Stomach (tissue), 8 donors: ENCODE measurements at regions not wholly inside any gene's neighbourhood (a gene's known extent, or its start where the extent isn't known, plus 50 kb on each side); places are given as distances from the start of the nearest gene placed in this dataset.

ENCODE experiments used
- DNase-seq, 2 donors: peaks; one replicate each; pipeline versions ENCODE4 v3.0.0 to v3.0.0-alpha.2; 2013 to 2019
- H3K27ac ChIP-seq, 5 donors: fragments of 200-600 bp in 4 of 5; sonication (generic) in 4 of 5; one replicate each; pipeline ENCODE4 v1.5.1; 2013 to 2019; ENCODE audit warnings: mild to moderate bottlenecking in 1 of 5, moderate library complexity in 1 of 5
- H3K27me3 ChIP-seq, 3 donors: fragments of 200-600 bp; sonication (generic); one replicate each; pipeline ENCODE4 v1.5.1; 2017 to 2019; ENCODE audit warnings: mixed run types in 1 of 3
- H3K36me3 ChIP-seq, 4 donors: fragments of 200-600 bp; sonication (generic); 1 replicate in 3 of 4; 2 replicates in 1 of 4; pipeline ENCODE4 v1.5.1; 2016 to 2019
- H3K4me1 ChIP-seq, 4 donors: fragments of 200-600 bp; sonication (generic); one replicate each; pipeline ENCODE4 v1.5.1; 2016 to 2019
- H3K4me3 ChIP-seq, 4 donors: fragments of 200-600 bp; sonication (generic) in 3 of 4; one replicate each; pipeline ENCODE4 v1.5.1; 2016 to 2019; ENCODE audit warnings: mild to moderate bottlenecking in 1 of 4
- H3K9me3 ChIP-seq, 4 donors: fragments of 200-600 bp; sonication (generic); one replicate each; pipeline ENCODE4 v1.5.1; 2016 to 2019
- EP300 ChIP-seq: sonication (generic); formaldehyde crosslinking; IDR thresholded peaks from one replicate; pipeline ENCODE4 v1.6.1; 2017; ENCODE audit warnings: antibody characterized with exemption
- POLR2A ChIP-seq, 4 donors: fragments of 450-650 bp; IDR thresholded peaks; one replicate each; pipeline ENCODE4 v1.6.1; 2016; ENCODE audit warnings: antibody characterized with exemption in 4 of 4, control low read depth in 2 of 4, mild to moderate bottlenecking in 1 of 4, moderate library complexity in 1 of 4
- POLR2AphosphoS5 ChIP-seq, 3 donors: sonication (generic); formaldehyde crosslinking; IDR thresholded peaks; one replicate each; pipeline ENCODE4 v1.6.1; 2016; ENCODE audit warnings: antibody characterized with exemption in 3 of 3
- WGBS, 5 donors: extraction: QIAGEN DNeasy Blood & Tissue Kit in 3 of 5; methylation state at CpG; one replicate each; pipeline versions ENCODE4 v1.1.5 to v1.1.7; 2013 to 2018; 5-methylcytosine and 5-hydroxymethylcytosine counted together
- intact Hi-C: fragments of 100-400 bp; cut with DNase I; formaldehyde crosslinking; loops from one replicate; pipeline ENCODE4 v1.15.1; 2023; ENCODE audit warnings: low total_unique reads
- TF ChIP-seq, protein P1 (sequence below), 7 experiments: fragments of 450-650 bp in 4 of 7; fragments of 200-600 bp in 3 of 7; sonication (generic) in 3 of 7; IDR thresholded peaks; one replicate each; pipeline ENCODE4 v1.5.1; 2016 to 2019; ENCODE audit warnings: antibody characterized with exemption in 7 of 7, control low read depth in 2 of 7, mild to moderate bottlenecking in 1 of 7
- donor health status: healthy with polysubstance abuse.
- donor health status: Bipolar disorder and iron deficiency.
- donor health status: healthy.

DNA sequence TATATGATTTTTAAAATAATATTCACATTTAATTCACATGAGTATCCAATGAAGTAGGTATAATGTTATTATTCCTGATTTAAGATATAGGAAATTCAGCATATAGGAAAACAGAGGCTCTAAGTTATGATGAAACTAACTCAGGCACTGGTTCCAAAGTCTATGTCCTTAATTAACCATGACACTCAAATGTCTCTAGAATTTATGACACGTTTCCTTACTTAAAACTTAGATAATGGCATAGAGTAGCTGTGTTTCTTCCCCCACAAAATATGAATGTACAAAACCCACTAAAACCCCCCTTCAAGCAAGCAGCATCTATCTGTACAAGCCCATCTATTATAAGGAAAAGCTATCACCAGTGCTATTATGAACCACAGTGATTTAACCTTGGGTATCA is 72.9 kb upstream of the CDK1 start:
- Histone ChIP-seq H3K4me3 (no peak overlapping the region), H3K9me3 (no peaks in the 10 kb centered on the region), H3K27ac (no peak overlapping the region), H3K27me3 (no peaks in the 10 kb centered on the region), H3K4me1 (peaks cover 0 to 11% (median 7%) of the 10 kb centered on the region in 4 donors), H3K36me3 (no peaks in the 10 kb centered on the region)
- TF ChIP-seq POLR2AphosphoS5 (IDR thresholded peaks at IDR 0.05) (no peak), POLR2A (IDR thresholded peaks at IDR 0.05) (no peak), EP300 (no peak)
- TF ChIP-seq, protein P1, sequence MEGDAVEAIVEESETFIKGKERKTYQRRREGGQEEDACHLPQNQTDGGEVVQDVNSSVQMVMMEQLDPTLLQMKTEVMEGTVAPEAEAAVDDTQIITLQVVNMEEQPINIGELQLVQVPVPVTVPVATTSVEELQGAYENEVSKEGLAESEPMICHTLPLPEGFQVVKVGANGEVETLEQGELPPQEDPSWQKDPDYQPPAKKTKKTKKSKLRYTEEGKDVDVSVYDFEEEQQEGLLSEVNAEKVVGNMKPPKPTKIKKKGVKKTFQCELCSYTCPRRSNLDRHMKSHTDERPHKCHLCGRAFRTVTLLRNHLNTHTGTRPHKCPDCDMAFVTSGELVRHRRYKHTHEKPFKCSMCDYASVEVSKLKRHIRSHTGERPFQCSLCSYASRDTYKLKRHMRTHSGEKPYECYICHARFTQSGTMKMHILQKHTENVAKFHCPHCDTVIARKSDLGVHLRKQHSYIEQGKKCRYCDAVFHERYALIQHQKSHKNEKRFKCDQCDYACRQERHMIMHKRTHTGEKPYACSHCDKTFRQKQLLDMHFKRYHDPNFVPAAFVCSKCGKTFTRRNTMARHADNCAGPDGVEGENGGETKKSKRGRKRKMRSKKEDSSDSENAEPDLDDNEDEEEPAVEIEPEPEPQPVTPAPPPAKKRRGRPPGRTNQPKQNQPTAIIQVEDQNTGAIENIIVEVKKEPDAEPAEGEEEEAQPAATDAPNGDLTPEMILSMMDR (IDR thresholded peaks at IDR 0.05): no peak
- WGBS, 5 donors: 84 to 94% (median 88%) methylated on average over 1 of the region's 1 CpG
- intact Hi-C loops: no loop called here
- no peak for DNase-seq

DNA sequence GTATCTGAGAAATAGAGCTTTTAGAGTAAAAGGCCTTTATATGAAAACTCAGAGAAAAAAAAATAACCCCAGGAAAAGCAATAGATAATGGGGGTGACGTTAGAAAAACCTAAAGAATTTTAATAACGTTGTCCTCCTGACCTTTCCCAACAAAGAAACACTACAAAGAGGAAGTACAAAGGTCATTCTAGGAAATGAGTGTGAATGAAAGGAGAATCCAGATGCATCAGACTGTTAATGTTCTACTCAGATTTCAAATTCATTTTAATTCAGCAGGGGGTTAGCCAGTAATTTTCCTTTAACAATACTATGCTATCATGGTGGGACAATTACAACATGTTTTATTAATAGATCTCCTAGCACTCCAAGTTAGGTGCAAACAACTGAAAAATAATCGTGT is 73.8 kb upstream of the CDK1 start:
- no peaks in the 10 kb centered on the region for H3K36me3 ChIP-seq
- no peak for TF ChIP-seq POLR2A (IDR thresholded peaks at IDR 0.05)
- H3K27ac ChIP-seq: no peak overlapping the region
- DNase-seq: peak in 1 of 2 donors; percentile 27
- H3K27me3 ChIP-seq: no peaks in the 10 kb centered on the region
- H3K4me1 ChIP-seq: peaks cover 0 to 11% (median 7%) of the 10 kb centered on the region in 4 donors
- intact Hi-C loops: no loop called here
- WGBS, 5 donors: 18 to 30% (median 22%) methylated on average over 3 of the region's 3 CpGs
- H3K4me3 ChIP-seq: no peak overlapping the region
- H3K9me3 ChIP-seq: no peaks in the 10 kb centered on the region

DNA sequence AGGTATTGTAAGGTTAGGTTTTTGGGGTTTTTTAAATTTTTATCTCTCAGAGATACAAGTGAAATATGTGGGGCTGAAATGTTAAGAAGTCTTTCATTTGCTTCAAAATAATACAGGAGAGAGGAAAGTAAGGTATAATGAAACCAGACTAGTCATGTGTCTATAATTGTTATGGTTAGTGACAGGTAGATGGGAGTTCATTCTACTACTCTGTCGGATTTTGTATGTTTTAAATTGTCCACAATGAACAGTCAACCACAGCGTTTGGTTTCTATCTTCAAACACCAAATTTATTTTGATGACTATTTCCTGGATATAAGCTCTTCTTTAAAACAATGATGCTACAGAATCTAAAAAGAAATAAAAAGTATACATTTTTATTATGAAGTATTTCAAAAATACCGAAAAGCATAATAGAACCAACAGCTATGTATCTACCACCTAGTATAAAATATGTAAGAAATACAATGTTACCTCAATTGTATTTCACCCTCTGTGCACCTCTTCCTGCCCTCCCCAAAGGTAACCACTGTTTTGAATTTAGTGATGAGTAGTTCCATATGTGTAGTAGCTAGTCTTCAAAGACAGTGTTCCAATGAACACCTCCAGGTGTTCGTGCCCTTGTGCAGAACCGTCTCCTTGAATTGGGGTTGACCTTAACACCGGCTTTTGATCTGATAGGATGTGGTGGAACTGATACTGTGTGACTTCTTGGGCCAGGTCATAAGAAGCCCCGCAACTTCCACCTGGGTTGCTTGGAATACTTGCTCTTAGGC is 74.8 kb upstream of the CDK1 start:
- 80 to 86% (median 83%) methylated on average over 7 of the region's 7 CpGs for WGBS, 5 donors
- intact Hi-C loops: no loop called here

DNA sequence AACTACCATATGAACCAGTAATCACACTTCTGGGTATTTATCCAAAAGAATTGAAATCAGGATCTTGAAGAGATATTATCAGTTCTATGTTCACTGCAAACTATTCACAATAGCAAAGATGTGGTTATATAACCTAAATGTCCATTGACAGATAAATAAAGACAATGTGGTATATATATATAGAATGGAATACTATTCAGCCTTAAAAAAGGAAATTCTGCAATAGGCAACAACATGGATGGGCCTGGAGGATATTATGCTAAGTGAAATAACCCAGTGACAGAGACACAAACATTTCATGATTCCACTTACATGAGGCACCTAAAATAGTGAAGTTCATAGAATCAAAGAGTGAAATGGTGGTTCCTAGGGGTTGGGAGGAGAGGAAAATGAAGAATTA is 90.6 kb upstream of the CDK1 start:
- H3K27ac ChIP-seq: no peak overlapping the region
- no peak for DNase-seq
- intact Hi-C loops: no loop called here
- TF ChIP-seq POLR2AphosphoS5 (IDR thresholded peaks at IDR 0.05) (no peak), POLR2A (IDR thresholded peaks at IDR 0.05) (no peak), EP300 (no peak)
- TF ChIP-seq, protein P1 (IDR thresholded peaks at IDR 0.05): no peak
- no peaks in the 10 kb centered on the region for H3K4me1 ChIP-seq
- peaks cover 0 to 5% (median 2%) of the 10 kb centered on the region in 4 donors for H3K9me3 ChIP-seq
- H3K27me3 ChIP-seq: no peaks in the 10 kb centered on the region
- H3K4me3 ChIP-seq: no peak overlapping the region
- no peaks in the 10 kb centered on the region for H3K36me3 ChIP-seq

More for the DNA sequence above, 74.8 kb upstream of the CDK1 start:
- H3K4me1 ChIP-seq: peaks cover 0 to 11% (median 7%) of the 10 kb centered on the region in 4 donors
- no peak overlapping the region for H3K4me3 ChIP-seq
- no peaks in the 10 kb centered on the region for H3K9me3 ChIP-seq
- H3K36me3 ChIP-seq: no peaks in the 10 kb centered on the region
- no peaks in the 10 kb centered on the region for H3K27me3 ChIP-seq
- H3K27ac ChIP-seq: no peak overlapping the region
- no peak for DNase-seq
- TF ChIP-seq, protein P1 (IDR thresholded peaks at IDR 0.05): no peak
- TF ChIP-seq POLR2AphosphoS5 (IDR thresholded peaks at IDR 0.05): no peak
- no peak for TF ChIP-seq EP300
- TF ChIP-seq POLR2A (IDR thresholded peaks at IDR 0.05): no peak

DNA sequence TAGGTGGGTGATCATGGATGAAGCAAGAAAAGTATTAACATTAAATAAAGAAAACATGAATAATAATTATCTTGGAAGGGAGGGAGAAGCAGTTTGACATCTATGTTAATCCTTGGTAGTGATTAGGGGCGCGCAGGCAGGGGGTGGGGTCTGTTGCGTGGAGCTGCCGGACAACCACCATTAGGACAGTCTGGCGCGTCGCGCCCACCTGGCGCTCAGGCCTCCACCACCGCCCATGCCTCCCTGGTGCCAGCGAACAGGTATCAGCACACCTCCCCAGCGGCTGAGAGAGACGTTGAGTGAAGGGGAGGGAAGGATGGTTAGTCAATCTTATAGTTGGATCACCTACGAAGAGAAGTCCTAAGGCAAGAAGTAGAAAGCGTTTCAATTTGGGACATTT is 94.2 kb upstream of the CDK1 start:
- TF ChIP-seq EP300 (no peak), POLR2A (IDR thresholded peaks at IDR 0.05) (no peak), POLR2AphosphoS5 (IDR thresholded peaks at IDR 0.05) (no peak)
- TF ChIP-seq, protein P1 (IDR thresholded peaks at IDR 0.05): no peak
- Histone ChIP-seq H3K9me3 (no peaks in the 10 kb centered on the region), H3K4me3 (no peak overlapping the region), H3K36me3 (no peaks in the 10 kb centered on the region), H3K27me3 (no peaks in the 10 kb centered on the region), H3K27ac (no peak overlapping the region), H3K4me1 (no peaks in the 10 kb centered on the region)
- 89 to 93% (median 92%) methylated on average over 15 of the region's 15 CpGs for WGBS, 5 donors
- no peak for DNase-seq
- intact Hi-C loops: no loop called here
